GM23248 (cell line): ENCODE measurements at regions not wholly inside any gene's neighbourhood (a gene's known extent, or its start where the extent isn't known, plus 50 kb on each side); places are given as distances from the start of the nearest gene placed in this dataset.

ENCODE experiments used
- DNase-seq: peaks from one replicate; pipeline ENCODE4 v3.0.0-alpha.2; 2015
- H2AFZ ChIP-seq: fragments of 200-600 bp; sonication (generic); 2 replicates; pipeline ENCODE4 v1.6.1; 2016; ENCODE audit warnings: antibody characterized with exemption
- H3F3A ChIP-seq: fragments of 200-600 bp; sonication (generic); 2 replicates; pipeline ENCODE4 v1.6.1; 2016; ENCODE audit warnings: mild to moderate bottlenecking, antibody characterized with exemption, mixed run types; ENCODE audit not compliant: insufficient read depth
- H3K27ac ChIP-seq: fragments of 200-600 bp; sonication (generic); 2 replicates; pipeline ENCODE4 v1.5.1; 2016; ENCODE audit warnings: mild to moderate bottlenecking
- H3K27me3 ChIP-seq: fragments of 200-600 bp; sonication (generic); replicated peaks from 2 replicates; pipeline ENCODE4 v1.6.1; 2016; ENCODE audit warnings: mild to moderate bottlenecking; ENCODE audit not compliant: insufficient read depth
- H3K36me3 ChIP-seq: fragments of 200-600 bp; sonication (generic); 2 replicates; pipeline ENCODE4 v1.6.1; 2016; ENCODE audit warnings: low read depth, mild to moderate bottlenecking
- H3K4me1 ChIP-seq: fragments of 200-600 bp; sonication (generic); 2 replicates; pipeline ENCODE4 v1.6.1; 2016; ENCODE audit warnings: mild to moderate bottlenecking; ENCODE audit not compliant: insufficient read depth
- H3K4me2 ChIP-seq: fragments of 200-600 bp; sonication (generic); one replicate; pipeline ENCODE4 v1.6.1; 2016; ENCODE audit warnings: mild to moderate bottlenecking; ENCODE audit not compliant: unreplicated experiment
- H3K4me3 ChIP-seq: fragments of 200-600 bp; sonication (generic); 2 replicates; pipeline ENCODE4 v1.5.1; 2016; ENCODE audit warnings: mild to moderate bottlenecking
- H3K79me2 ChIP-seq: fragments of 200-600 bp; sonication (generic); 2 replicates; pipeline ENCODE4 v1.6.1; 2016; ENCODE audit warnings: mild to moderate bottlenecking; ENCODE audit not compliant: insufficient read depth
- H3K9ac ChIP-seq: fragments of 200-600 bp; sonication (generic); 2 replicates; pipeline ENCODE4 v1.6.1; 2016; ENCODE audit warnings: mild to moderate bottlenecking
- H3K9me2 ChIP-seq: fragments of 200-600 bp; sonication (generic); 2 replicates; pipeline ENCODE4 v1.6.1; 2016; ENCODE audit warnings: mixed run types, mild to moderate bottlenecking, moderate library complexity; ENCODE audit not compliant: insufficient read depth
- H3K9me3 ChIP-seq: fragments of 200-600 bp; sonication (generic); one replicate; pipeline ENCODE4 v1.6.1; 2017; ENCODE audit warnings: low read depth
- H4K20me1 ChIP-seq: fragments of 200-600 bp; sonication (generic); 2 replicates; pipeline ENCODE4 v1.6.0; 2016; ENCODE audit not compliant: insufficient read depth
- EZH2 ChIP-seq: fragments of 200-600 bp; sonication (generic); IDR thresholded peaks from 2 replicates; pipeline ENCODE4 v1.6.1; 2018; ENCODE audit warnings: antibody characterized with exemption, mild to moderate bottlenecking; ENCODE audit not compliant: insufficient read depth, poor library complexity, severe bottlenecking
- EZH2phosphoT487 ChIP-seq: fragments of 200-600 bp; sonication (generic); IDR thresholded peaks from 2 replicates; pipeline ENCODE4 v1.6.1; 2018; ENCODE audit warnings: antibody characterized with exemption, moderate library complexity, mild to moderate bottlenecking, low read depth; ENCODE audit not compliant: insufficient read depth
- WGBS, 2 experiments: methylation state at CpG; one replicate each; pipeline ENCODE4 v1.1.6; 2015 to 2017; ENCODE audit warnings: low lambda C conversion rate in 2 of 2, low coverage in 1 of 2; ENCODE audit errors: missing lambda C conversion rate in 2 of 2; 5-methylcytosine and 5-hydroxymethylcytosine counted together
- in situ Hi-C: fragments of 300-500 bp; cut with MboI; formaldehyde crosslinking; loops from 2 replicates; pipeline ENCODE4 v1.15.0; 2020

GRCh38 chr20:48416002-48416401, 411.8 kb downstream of the PREX1 start:
- Histone ChIP-seq H3F3A (no peaks in the 10 kb centered on the region), H4K20me1 (no peaks in the 10 kb centered on the region), H3K27ac (no peak overlapping the region), H2AFZ (no peak overlapping the region), H3K79me2 (no peaks in the 10 kb centered on the region), H3K4me1 (no peaks in the 10 kb centered on the region), H3K36me3 (no peaks in the 10 kb centered on the region), H3K4me3 (no peak overlapping the region), H3K4me2 (no peak overlapping the region), H3K9me3 (no peaks in the 10 kb centered on the region), H3K27me3 (no peaks in the 10 kb centered on the region), H3K9ac (no peak overlapping the region), H3K9me2 (no peaks in the 10 kb centered on the region)
- TF ChIP-seq EZH2phosphoT487 (no peak), EZH2 (no peak)
- WGBS, 2 experiments, result 29 to 49% methylated on average over 5 of the region's 5 CpGs
- DNase-seq, result no peak
- in situ Hi-C loops, result no loop called here

GRCh38 chr20:48414786-48415185, 413.0 kb downstream of the PREX1 start:
- TF ChIP-seq EZH2 (no peak), EZH2phosphoT487 (no peak)
- 4 to 7% methylated on average over 1 of the region's 1 CpG for WGBS, 2 experiments

GRCh38 chr20:48411919-48412522, 415.8 kb downstream of the PREX1 start:
- 39 to 44% methylated on average over 6 of the region's 6 CpGs for WGBS, 2 experiments
- H2AFZ ChIP-seq, result no peak overlapping the region
- H3K9me3 ChIP-seq, result no peaks in the 10 kb centered on the region
- in situ Hi-C loops, result no loop called here
- no peak for DNase-seq
- no peaks in the 10 kb centered on the region for H4K20me1 ChIP-seq
- no peaks in the 10 kb centered on the region for H3K9me2 ChIP-seq
- no peaks in the 10 kb centered on the region for H3K79me2 ChIP-seq
- H3K27ac ChIP-seq, result no peak overlapping the region
- H3K4me2 ChIP-seq, result no peak overlapping the region
- no peaks in the 10 kb centered on the region for H3K36me3 ChIP-seq
- no peaks in the 10 kb centered on the region for H3K4me1 ChIP-seq
- peaks cover 7% of the 10 kb centered on the region for H3K27me3 ChIP-seq
- TF ChIP-seq EZH2 (no peak), EZH2phosphoT487 (no peak)
- H3F3A ChIP-seq, result no peaks in the 10 kb centered on the region
- no peak overlapping the region for H3K9ac ChIP-seq
- no peak overlapping the region for H3K4me3 ChIP-seq

More at GRCh38 chr20:48414786-48415185, 413.0 kb downstream of the PREX1 start:
- Histone ChIP-seq H2AFZ (no peak overlapping the region), H3F3A (no peaks in the 10 kb centered on the region), H4K20me1 (no peaks in the 10 kb centered on the region), H3K27me3 (no peaks in the 10 kb centered on the region), H3K4me1 (no peaks in the 10 kb centered on the region), H3K9me3 (no peaks in the 10 kb centered on the region), H3K4me3 (no peak overlapping the region), H3K36me3 (no peaks in the 10 kb centered on the region), H3K9me2 (no peaks in the 10 kb centered on the region), H3K4me2 (no peak overlapping the region), H3K79me2 (no peaks in the 10 kb centered on the region), H3K9ac (no peak overlapping the region), H3K27ac (no peak overlapping the region)
- DNase-seq, result no peak
- in situ Hi-C loops, result no loop called here

GRCh38 chr20:48411245-48411644, 416.6 kb downstream of the PREX1 start:
- H3K9me2 ChIP-seq, result no peaks in the 10 kb centered on the region

More at GRCh38 chr20:48411245-48411644, 416.6 kb downstream of the PREX1 start:
- Histone ChIP-seq H4K20me1 (no peaks in the 10 kb centered on the region), H3K4me2 (no peak overlapping the region), H3K36me3 (no peaks in the 10 kb centered on the region), H3F3A (no peaks in the 10 kb centered on the region), H3K27me3 (peaks cover 7% of the 10 kb centered on the region), H3K79me2 (no peaks in the 10 kb centered on the region), H3K4me1 (no peaks in the 10 kb centered on the region), H2AFZ (no peak overlapping the region), H3K9me3 (no peaks in the 10 kb centered on the region), H3K4me3 (no peak overlapping the region), H3K27ac (no peak overlapping the region), H3K9ac (no peak overlapping the region)
- 0% methylated on average over 3 of the region's 3 CpGs for WGBS, 2 experiments
- TF ChIP-seq EZH2phosphoT487 (no peak), EZH2 (no peak)
- DNase-seq, result no peak
- in situ Hi-C loops, result no loop called here
